ENCODE measurements at regions not wholly inside any gene's neighbourhood (a gene's known extent, or its start where the extent isn't known, plus 50 kb on each side); places are given as distances from the start of the nearest gene placed in this dataset.

GRCh38 chr1:72341661-72342060 is 59.3 kb upstream of the NEGR1 start:
- no peak for DNase-seq
- intact Hi-C loops (cut with micrococcal nuclease; ENCODE audit: unreplicated experiment): no loop called here
- H3K4me1 Mint-ChIP-seq (ENCODE audit: low read depth, unreplicated experiment): no peaks in the 10 kb centered on the region
- H3K27ac Mint-ChIP-seq (ENCODE audit: unreplicated experiment): no peak overlapping the region
- H3K36me3 Mint-ChIP-seq (ENCODE audit: insufficient read depth, unreplicated experiment): no peaks in the 10 kb centered on the region
- Histone ChIP-seq H3K4me3 (ENCODE audit: low read depth, low read length) (no peak overlapping the region), H3K4me1 (no peaks in the 10 kb centered on the region), H3K27me3 (replicated peaks; ENCODE audit: control insufficient read depth, insufficient read depth, low read length) (no peaks in the 10 kb centered on the region), H3K36me3 (ENCODE audit: control insufficient read depth, insufficient read depth, low read length) (no peaks in the 10 kb centered on the region), H3K9me3 (no peaks in the 10 kb centered on the region)
- BruUV-seq (replicated peaks): no TSS peak
- CTCF ChIA-PET: no interaction called here
- H3K4me3 Mint-ChIP-seq (ENCODE audit: unreplicated experiment): no peak overlapping the region
- TF ChIP-seq CTCF (IDR thresholded peaks at IDR 0.05; ENCODE audit: insufficient read depth in 1 of 2, low read depth in 1 of 2, low read length in 1 of 2, severe bottlenecking in 1 of 2, unreplicated experiment in 1 of 2): no peak
- no peaks in the 10 kb centered on the region for H3K27me3 Mint-ChIP-seq (ENCODE audit: insufficient read depth, unreplicated experiment)
- POLR2A ChIA-PET: no interaction called here
- no peaks in the 10 kb centered on the region for H3K9me3 Mint-ChIP-seq (ENCODE audit: unreplicated experiment)

- intact Hi-C loops (cut with micrococcal nuclease; ENCODE audit: unreplicated experiment): no loop called here
- Histone ChIP-seq H3K4me3 (ENCODE audit: low read depth, low read length) (no peak overlapping the region), H3K36me3 (ENCODE audit: control insufficient read depth, insufficient read depth, low read length) (no peaks in the 10 kb centered on the region), H3K27me3 (replicated peaks; ENCODE audit: control insufficient read depth, insufficient read depth, low read length) (no peaks in the 10 kb centered on the region), H3K9me3 (no peaks in the 10 kb centered on the region), H3K4me1 (no peaks in the 10 kb centered on the region)
- TF ChIP-seq CTCF (IDR thresholded peaks at IDR 0.05; ENCODE audit: insufficient read depth in 1 of 2, low read depth in 1 of 2, low read length in 1 of 2, severe bottlenecking in 1 of 2, unreplicated experiment in 1 of 2): no peak
- DNase-seq: no peak
- ChIA-PET CTCF (no interaction called here), POLR2A (no interaction called here)
- BruUV-seq (replicated peaks): no TSS peak
- Mint-ChIP-seq H3K27me3 (ENCODE audit: insufficient read depth, unreplicated experiment) (peaks cover 2% of the 10 kb centered on the region), H3K27ac (ENCODE audit: unreplicated experiment) (no peak overlapping the region), H3K9me3 (ENCODE audit: unreplicated experiment) (no peaks in the 10 kb centered on the region), H3K4me1 (ENCODE audit: low read depth, unreplicated experiment) (no peaks in the 10 kb centered on the region), H3K36me3 (ENCODE audit: insufficient read depth, unreplicated experiment) (no peaks in the 10 kb centered on the region), H3K4me3 (ENCODE audit: unreplicated experiment) (no peak overlapping the region)
Observed at GRCh38 chr1:72336776-72337175, 54.4 kb upstream of the NEGR1 start.
